ENCODE measurements at regions not wholly inside any gene's neighbourhood (a gene's known extent, or its start where the extent isn't known, plus 50 kb on each side); places are given as distances from the start of the nearest gene placed in this dataset.

DNA sequence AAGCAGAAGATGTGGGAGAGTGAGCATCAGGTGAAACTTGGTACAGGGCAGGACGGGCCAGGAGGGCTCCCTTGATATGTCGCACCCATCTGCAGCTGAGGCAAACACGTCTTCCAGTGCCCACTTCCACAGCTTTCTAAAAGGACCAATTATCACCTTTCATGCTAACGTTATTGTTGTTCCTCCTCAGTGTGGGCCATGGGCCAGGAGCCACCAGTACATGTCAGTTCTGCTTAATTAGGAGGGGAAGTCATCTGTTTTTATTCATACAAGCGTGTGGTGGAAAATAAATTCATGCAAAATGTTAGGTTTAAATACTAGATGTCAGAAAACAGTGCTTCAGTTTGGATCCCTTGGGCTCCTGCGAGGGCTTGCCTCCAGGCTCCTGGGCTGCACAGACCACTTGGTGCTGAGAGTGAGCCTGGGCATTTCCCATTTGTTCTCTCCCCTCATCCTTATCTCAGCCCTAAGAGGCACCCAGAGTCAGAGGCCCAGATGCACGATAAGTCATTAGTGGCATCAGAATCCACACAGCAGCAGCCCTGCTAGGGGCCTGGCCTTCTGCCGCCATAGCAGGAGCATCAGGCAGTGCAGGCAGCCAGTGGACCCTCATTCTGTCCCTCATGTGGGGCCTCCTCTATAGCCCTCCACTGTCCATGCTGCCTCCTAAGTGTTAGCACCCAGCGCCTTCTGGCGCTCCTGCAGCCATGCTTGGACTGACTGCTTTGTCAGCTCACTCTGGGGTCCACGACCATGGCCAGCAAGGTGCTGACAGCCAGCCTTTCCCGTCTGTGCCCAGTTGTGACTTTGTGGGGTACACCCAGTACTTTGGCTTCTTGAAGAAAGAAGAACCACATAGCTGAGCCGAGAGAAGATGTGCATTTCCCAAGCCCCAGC is 539.8 kb upstream of the RAB6C start:
- no peak overlapping the region for H3K4me3 Mint-ChIP-seq
- CTCF ChIA-PET: no interaction called here
- no peaks in the 10 kb centered on the region for H3K4me1 ChIP-seq (ENCODE audit: insufficient read depth, low read length)
- no peak overlapping the region for H3K27ac Mint-ChIP-seq
- POLR2A ChIA-PET: no interaction called here
- no peak overlapping the region for H3K27ac ChIP-seq (ENCODE audit: low read depth in 1 of 2, low read length in 2 of 2)
- intact Hi-C loops (cut with DNase I, micrococcal nuclease): no loop called here
- ATAC-seq (ENCODE audit: poor library complexity) (no peak), DNase-seq (no peak)
- H3K9me3 Mint-ChIP-seq: no peaks in the 10 kb centered on the region
- H3K27me3 ChIP-seq (ENCODE audit: control insufficient read depth in 1 of 2, insufficient read depth in 2 of 2, low read length in 2 of 2): peaks cover 0 to 2% of the 10 kb centered on the region in 2 experiments
- H3K4me1 Mint-ChIP-seq (ENCODE audit: low read depth): no peaks in the 10 kb centered on the region
- H3K9me3 ChIP-seq (ENCODE audit: control insufficient read depth in 1 of 2, insufficient read depth in 1 of 2, low read length in 2 of 2): peaks cover 0 to 21% of the 10 kb centered on the region in 2 experiments
- no peaks in the 10 kb centered on the region for H3K36me3 ChIP-seq (ENCODE audit: insufficient read depth, low read length)
- TF ChIP-seq, protein P1, sequence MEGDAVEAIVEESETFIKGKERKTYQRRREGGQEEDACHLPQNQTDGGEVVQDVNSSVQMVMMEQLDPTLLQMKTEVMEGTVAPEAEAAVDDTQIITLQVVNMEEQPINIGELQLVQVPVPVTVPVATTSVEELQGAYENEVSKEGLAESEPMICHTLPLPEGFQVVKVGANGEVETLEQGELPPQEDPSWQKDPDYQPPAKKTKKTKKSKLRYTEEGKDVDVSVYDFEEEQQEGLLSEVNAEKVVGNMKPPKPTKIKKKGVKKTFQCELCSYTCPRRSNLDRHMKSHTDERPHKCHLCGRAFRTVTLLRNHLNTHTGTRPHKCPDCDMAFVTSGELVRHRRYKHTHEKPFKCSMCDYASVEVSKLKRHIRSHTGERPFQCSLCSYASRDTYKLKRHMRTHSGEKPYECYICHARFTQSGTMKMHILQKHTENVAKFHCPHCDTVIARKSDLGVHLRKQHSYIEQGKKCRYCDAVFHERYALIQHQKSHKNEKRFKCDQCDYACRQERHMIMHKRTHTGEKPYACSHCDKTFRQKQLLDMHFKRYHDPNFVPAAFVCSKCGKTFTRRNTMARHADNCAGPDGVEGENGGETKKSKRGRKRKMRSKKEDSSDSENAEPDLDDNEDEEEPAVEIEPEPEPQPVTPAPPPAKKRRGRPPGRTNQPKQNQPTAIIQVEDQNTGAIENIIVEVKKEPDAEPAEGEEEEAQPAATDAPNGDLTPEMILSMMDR (IDR thresholded peaks at IDR 0.05): no peak
- H3K4me3 ChIP-seq (ENCODE audit: low read length): no peak overlapping the region
- H3K36me3 Mint-ChIP-seq (ENCODE audit: low read depth): no peaks in the 10 kb centered on the region
- peaks cover 2% of the 10 kb centered on the region for H3K27me3 Mint-ChIP-seq

DNA sequence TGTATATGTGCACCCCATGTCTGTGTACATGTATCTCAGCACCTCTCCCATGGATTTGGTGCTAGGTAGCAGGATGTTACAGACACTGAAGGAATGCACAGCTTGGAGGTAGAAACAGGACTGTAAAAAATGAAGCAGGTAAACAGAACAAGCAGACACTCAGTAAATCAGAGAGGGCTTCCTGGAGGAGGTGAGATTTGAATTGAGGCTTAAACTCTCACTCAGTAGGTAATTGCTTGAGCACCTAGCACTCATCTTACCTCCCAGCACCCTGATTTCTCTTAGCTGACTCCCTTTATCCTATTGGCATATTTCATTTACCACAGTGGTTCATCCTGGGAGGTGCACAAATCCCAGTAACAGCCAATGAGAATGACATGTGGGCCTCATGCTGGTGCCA is 537.9 kb upstream of the RAB6C start:
- Mint-ChIP-seq H3K9me3 (no peaks in the 10 kb centered on the region), H3K27ac (no peak overlapping the region)

DNA sequence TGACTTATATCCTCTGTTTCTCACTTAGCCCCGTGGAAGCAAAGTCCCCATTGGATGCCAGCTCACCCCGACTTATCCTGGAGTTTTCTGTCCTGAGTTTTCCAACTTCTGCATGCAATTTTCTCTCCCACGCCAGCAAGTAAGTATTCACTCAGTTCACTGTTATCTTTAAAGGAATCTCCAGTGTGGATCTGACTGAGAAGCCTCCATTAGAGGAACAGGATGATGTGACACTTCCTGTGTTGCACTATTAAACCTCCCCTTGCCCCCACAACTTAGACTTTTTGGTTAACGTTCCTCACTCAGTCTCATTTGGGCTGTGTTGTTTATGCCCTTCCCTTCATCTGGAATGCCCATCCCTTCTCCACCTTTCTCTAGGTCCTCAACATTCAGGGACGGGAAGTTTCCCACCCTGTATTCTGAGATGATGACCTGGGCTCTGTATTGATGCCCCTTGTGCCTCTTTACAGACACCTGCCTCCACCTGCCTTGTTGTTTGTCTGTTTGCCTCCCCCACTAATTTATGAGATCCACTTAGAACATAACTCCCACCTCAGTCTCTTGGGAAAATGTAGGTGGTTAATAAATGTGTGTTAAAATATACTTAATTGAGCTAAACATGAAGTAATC is 536.1 kb upstream of the RAB6C start:
- Histone ChIP-seq H3K4me1 (ENCODE audit: insufficient read depth, low read length) (no peaks in the 10 kb centered on the region), H3K27ac (ENCODE audit: low read depth in 1 of 2, low read length in 2 of 2) (no peak overlapping the region), H3K4me3 (ENCODE audit: low read length) (no peak overlapping the region), H3K9me3 (ENCODE audit: control insufficient read depth in 1 of 2, insufficient read depth in 1 of 2, low read length in 2 of 2) (peaks cover 0 to 15% of the 10 kb centered on the region in 2 experiments), H3K36me3 (ENCODE audit: insufficient read depth, low read length) (no peaks in the 10 kb centered on the region), H3K27me3 (ENCODE audit: control insufficient read depth in 1 of 2, insufficient read depth in 2 of 2, low read length in 2 of 2) (peaks cover 0 to 5% of the 10 kb centered on the region in 2 experiments)
- H3K36me3 Mint-ChIP-seq (ENCODE audit: low read depth): no peaks in the 10 kb centered on the region
- no peak overlapping the region for H3K4me3 Mint-ChIP-seq
- ATAC-seq (ENCODE audit: poor library complexity) (no peak), DNase-seq (no peak)
- H3K9me3 Mint-ChIP-seq: no peaks in the 10 kb centered on the region
- H3K27me3 Mint-ChIP-seq: peaks cover 4% of the 10 kb centered on the region
- ChIA-PET CTCF (no interaction called here), POLR2A (no interaction called here)
- intact Hi-C loops (cut with DNase I, micrococcal nuclease): no loop called here
- TF ChIP-seq, protein P1 (IDR thresholded peaks at IDR 0.05): no peak
- no peak overlapping the region for H3K27ac Mint-ChIP-seq
- no peaks in the 10 kb centered on the region for H3K4me1 Mint-ChIP-seq (ENCODE audit: low read depth)

More for the DNA sequence above, 537.9 kb upstream of the RAB6C start:
- peaks cover 0 to 5% of the 10 kb centered on the region in 2 experiments for H3K27me3 ChIP-seq (ENCODE audit: control insufficient read depth in 1 of 2, insufficient read depth in 2 of 2, low read length in 2 of 2)
- H3K9me3 ChIP-seq (ENCODE audit: control insufficient read depth in 1 of 2, insufficient read depth in 1 of 2, low read length in 2 of 2): peaks cover 0 to 21% of the 10 kb centered on the region in 2 experiments
- H3K36me3 Mint-ChIP-seq (ENCODE audit: low read depth): no peaks in the 10 kb centered on the region
- H3K27me3 Mint-ChIP-seq: peaks cover 4% of the 10 kb centered on the region
- no peak overlapping the region for H3K4me3 ChIP-seq (ENCODE audit: low read length)
- H3K4me1 ChIP-seq (ENCODE audit: insufficient read depth, low read length): no peaks in the 10 kb centered on the region
- ATAC-seq (ENCODE audit: poor library complexity) (no peak), DNase-seq (no peak)
- H3K4me1 Mint-ChIP-seq (ENCODE audit: low read depth): no peaks in the 10 kb centered on the region
- CTCF ChIA-PET: no interaction called here
- H3K27ac ChIP-seq (ENCODE audit: low read depth in 1 of 2, low read length in 2 of 2): no peak overlapping the region
- intact Hi-C loops (cut with DNase I, micrococcal nuclease): no loop called here
- H3K4me3 Mint-ChIP-seq: no peak overlapping the region
- TF ChIP-seq, protein P1 (IDR thresholded peaks at IDR 0.05): no peak
- POLR2A ChIA-PET: no interaction called here
- no peaks in the 10 kb centered on the region for H3K36me3 ChIP-seq (ENCODE audit: insufficient read depth, low read length)

Measured in CD4-positive, alpha-beta T cell (primary cell).